ENCODE measurements at regions not wholly inside any gene's neighbourhood (a gene's known extent, or its start where the extent isn't known, plus 50 kb on each side); places are given as distances from the start of the nearest gene placed in this dataset. TPM values are rescaled to one million over a fixed set of nuclear protein-coding genes. Genes with fewer than 3 reads are reported as not detected.

- Histone ChIP-seq H3K4me1 (peaks cover 8% of the 10 kb centered on the region), H3K27me3 (no peaks in the 10 kb centered on the region), H3K9me3 (no peaks in the 10 kb centered on the region), H3K36me3 (no peaks in the 10 kb centered on the region), H3K4me3 (no peak overlapping the region), H3K27ac (no peak overlapping the region)
- DNase-seq (ENCODE audit: extremely low spot score in 2 of 2): no peak
- TF ChIP-seq CTCF (IDR thresholded peaks at IDR 0.05) (no peak), POLR2AphosphoS5 (IDR thresholded peaks at IDR 0.05; ENCODE audit: insufficient read depth in 1 of 2, low read depth in 1 of 2) (no peak), POLR2A (IDR thresholded peaks at IDR 0.05) (no peak)
- intact Hi-C loops (cut with DNase I): no loop called here
Measured at GRCh38 chr14:50055461-50056228, 60.7 kb downstream of the VCPKMT start.

GRCh38 chr14:50056435-50056834, 59.9 kb downstream of the VCPKMT start:
- TF ChIP-seq POLR2A (IDR thresholded peaks at IDR 0.05) (no peak), CTCF (IDR thresholded peaks at IDR 0.05) (no peak), POLR2AphosphoS5 (IDR thresholded peaks at IDR 0.05; ENCODE audit: insufficient read depth in 1 of 2, low read depth in 1 of 2) (no peak)
- H3K27ac ChIP-seq: no peak overlapping the region
- H3K27me3 ChIP-seq: no peaks in the 10 kb centered on the region
- H3K4me3 ChIP-seq: no peak overlapping the region
- H3K9me3 ChIP-seq: no peaks in the 10 kb centered on the region
- peaks cover 16% of the 10 kb centered on the region for H3K4me1 ChIP-seq
- H3K36me3 ChIP-seq: no peaks in the 10 kb centered on the region
- no peak for DNase-seq (ENCODE audit: extremely low spot score in 2 of 2)
- intact Hi-C loops (cut with DNase I): no loop called here

GRCh38 chr14:50057331-50057730, 59.0 kb downstream of the VCPKMT start:
- intact Hi-C loops (cut with DNase I): no loop called here
- Histone ChIP-seq H3K27ac (no peak overlapping the region), H3K27me3 (no peaks in the 10 kb centered on the region), H3K4me1 (peaks cover 25% of the 10 kb centered on the region), H3K4me3 (no peak overlapping the region), H3K36me3 (no peaks in the 10 kb centered on the region), H3K9me3 (no peaks in the 10 kb centered on the region)
- TF ChIP-seq POLR2AphosphoS5 (IDR thresholded peaks at IDR 0.05; ENCODE audit: insufficient read depth in 1 of 2, low read depth in 1 of 2): no peak
- no peak for TF ChIP-seq CTCF (IDR thresholded peaks at IDR 0.05)
- no peak for TF ChIP-seq POLR2A (IDR thresholded peaks at IDR 0.05)
- DNase-seq (ENCODE audit: extremely low spot score in 2 of 2): no peak

- Histone ChIP-seq H3K9me3 (no peaks in the 10 kb centered on the region), H3K27me3 (no peaks in the 10 kb centered on the region), H3K4me1 (peaks cover 33% of the 10 kb centered on the region), H3K27ac (no peak overlapping the region), H3K4me3 (no peak overlapping the region), H3K36me3 (no peaks in the 10 kb centered on the region)
- intact Hi-C loops (cut with DNase I): no loop called here
- no peak for TF ChIP-seq POLR2A (IDR thresholded peaks at IDR 0.05)
- no peak for TF ChIP-seq POLR2AphosphoS5 (IDR thresholded peaks at IDR 0.05; ENCODE audit: insufficient read depth in 1 of 2, low read depth in 1 of 2)
- no peak for TF ChIP-seq CTCF (IDR thresholded peaks at IDR 0.05)
- DNase-seq (ENCODE audit: extremely low spot score in 2 of 2): no peak
Measured at GRCh38 chr14:50058113-50058512, 58.3 kb downstream of the VCPKMT start.

Small RNA genes in the stretch of these regions (microRNA-seq; reads per million reads assigned to microRNA genes)
- not detected for gene MIR6076 (ENCODE audit: borderline number of aligned reads, borderline replicate concordance)

Small RNA genes in the stretch of these regions (small RNA-seq; reads per million reads assigned to genes)
- gene MIR6076: not detected

All from vagina (tissue), 2 donors.